ENCODE measurements at regions not wholly inside any gene's neighbourhood (a gene's known extent, or its start where the extent isn't known, plus 50 kb on each side); places are given as distances from the start of the nearest gene placed in this dataset.

- DNase-seq (ENCODE audit: low read depth in 4 of 4, low spot score in 2 of 4) = no peak
Observed at GRCh38 chr12:126201981-126202537, 1136.8 kb downstream of the AACS start.

GRCh38 chr12:126204326-126204725 is 1139.1 kb downstream of the AACS start:
- no peak for DNase-seq (ENCODE audit: low read depth in 4 of 4, low spot score in 2 of 4)

GRCh38 chr12:126210026-126210425 is 1144.8 kb downstream of the AACS start:
- DNase-seq (ENCODE audit: low read depth in 4 of 4, low spot score in 2 of 4) = no peak

GRCh38 chr12:126210448-126210847 is 1145.2 kb downstream of the AACS start:
- DNase-seq (ENCODE audit: low read depth in 4 of 4, low spot score in 2 of 4) = no peak

- no peak for DNase-seq (ENCODE audit: low read depth in 4 of 4, low spot score in 2 of 4)
Observed at GRCh38 chr12:126212824-126213223, 1147.6 kb downstream of the AACS start.

GRCh38 chr12:126218697-126219096 is 1153.5 kb downstream of the AACS start:
- no peak for DNase-seq (ENCODE audit: low read depth in 4 of 4, low spot score in 2 of 4)

- no peak for DNase-seq (ENCODE audit: low read depth in 4 of 4, low spot score in 2 of 4)
Observed at GRCh38 chr12:126219139-126219538, 1153.9 kb downstream of the AACS start.

GRCh38 chr12:126219654-126220279 is 1154.5 kb downstream of the AACS start:
- no peak for DNase-seq (ENCODE audit: low read depth in 4 of 4, low spot score in 2 of 4)

- DNase-seq (ENCODE audit: low read depth in 4 of 4, low spot score in 2 of 4) = no peak
Observed at GRCh38 chr12:126224032-126224431, 1158.8 kb downstream of the AACS start.

- no peak for DNase-seq (ENCODE audit: low read depth in 4 of 4, low spot score in 2 of 4)
Observed at GRCh38 chr12:126228936-126229335, 1163.7 kb downstream of the AACS start.

GRCh38 chr12:126232711-126233110 is 1167.5 kb downstream of the AACS start:
- DNase-seq (ENCODE audit: low read depth in 4 of 4, low spot score in 2 of 4) = no peak

GRCh38 chr12:126233625-126234024 is 1168.4 kb downstream of the AACS start:
- no peak for DNase-seq (ENCODE audit: low read depth in 4 of 4, low spot score in 2 of 4)

- no peak for DNase-seq (ENCODE audit: low read depth in 4 of 4, low spot score in 2 of 4)
Observed at GRCh38 chr12:126243814-126244440, 1178.7 kb downstream of the AACS start.

- no peak for DNase-seq (ENCODE audit: low read depth in 4 of 4, low spot score in 2 of 4)
Observed at GRCh38 chr12:126247936-126248335, 1182.7 kb downstream of the AACS start.

GRCh38 chr12:126248871-126249403 is 1183.7 kb downstream of the AACS start:
- no peak for DNase-seq (ENCODE audit: low read depth in 4 of 4, low spot score in 2 of 4)

- DNase-seq (ENCODE audit: low read depth in 4 of 4, low spot score in 2 of 4) = no peak
Observed at GRCh38 chr12:126258190-126258589, 1193.0 kb downstream of the AACS start.

GRCh38 chr12:126262829-126263228 is 1197.6 kb downstream of the AACS start:
- no peak for DNase-seq (ENCODE audit: low read depth in 4 of 4, low spot score in 2 of 4)

- no peak for DNase-seq (ENCODE audit: low read depth in 4 of 4, low spot score in 2 of 4)
Observed at GRCh38 chr12:126268222-126268621, 1203.0 kb downstream of the AACS start.

GRCh38 chr12:126271159-126271558 is 1205.9 kb downstream of the AACS start:
- DNase-seq (ENCODE audit: low read depth in 4 of 4, low spot score in 2 of 4) = no peak

- DNase-seq (ENCODE audit: low read depth in 4 of 4, low spot score in 2 of 4) = no peak
Observed at GRCh38 chr12:126282691-126283090, 1217.5 kb downstream of the AACS start.

GRCh38 chr12:126286203-126286602 is 1221.0 kb downstream of the AACS start:
- no peak for DNase-seq (ENCODE audit: low read depth in 4 of 4, low spot score in 2 of 4)

GRCh38 chr12:126290456-126290855 is 1225.2 kb downstream of the AACS start:
- DNase-seq (ENCODE audit: low read depth in 4 of 4, low spot score in 2 of 4) = no peak

Data from left renal cortex interstitium (tissue), 4 donors.